Endothelial cell of umbilical vein (primary cell): ENCODE measurements at regions not wholly inside any gene's neighbourhood (a gene's known extent, or its start where the extent isn't known, plus 50 kb on each side); places are given as distances from the start of the nearest gene placed in this dataset.

ENCODE experiments used
- BruUV-seq: library from RNA; stranded (reverse); fragments of 400-500 nt; replicated peaks from 2 replicates; lab custom pipeline; 2021; lab: Mats Ljungman, UMichigan
- CTCF ChIA-PET: fragments of 300-600, 350-600 bp; sonication (Branson Sonifier 250); formaldehyde crosslinking; loops from one replicate; lab custom pipeline; 2021; ENCODE audit warnings: antibody characterized with exemption, inconsistent platforms; lab: Charles Lee
- POLR2A ChIA-PET: fragments of 300-600, 350-600 bp; sonication (Branson Sonifier 250); formaldehyde crosslinking; loops from one replicate; lab custom pipeline; 2021; ENCODE audit warnings: antibody characterized with exemption, inconsistent platforms; lab: Charles Lee
- DNase-seq: peaks from one replicate; pipeline ENCODE4 v3.0.0-alpha.2; 2011; ENCODE audit warnings: low read depth, low spot score
- FAIRE-seq: peaks from 2 replicates; lab custom pipeline; 2011; peaks lifted over from hg19 to GRCh38; lab: Jason Lieb, UNC
- H2AFZ ChIP-seq: 2 replicates; pipeline ENCODE4 v1.6.0; 2012; ENCODE audit warnings: low read depth, low read length, control low read depth, inconsistent platforms
- H3K27ac ChIP-seq: 2 replicates; pipeline ENCODE4 v1.5.1; 2011; ENCODE audit warnings: low read depth, mild to moderate bottlenecking, control low read depth, low read length, moderate library complexity; ENCODE audit not compliant: insufficient read depth
- H3K27me3 ChIP-seq, 2 experiments: 2 replicates each; pipeline versions ENCODE4 v1.6.0 to v1.6.1; 2011; ENCODE audit warnings: low read length in 2 of 2, mixed read lengths in 1 of 2; ENCODE audit not compliant: control insufficient read depth in 2 of 2, insufficient read depth in 2 of 2
- H3K36me3 ChIP-seq, 2 experiments: 2 replicates in 1 of 2; 3 replicates in 1 of 2; pipeline ENCODE4 v1.5.1; 2011; ENCODE audit warnings: low read length in 2 of 2, mild to moderate bottlenecking in 1 of 2, moderate library complexity in 1 of 2; ENCODE audit not compliant: control insufficient read depth in 2 of 2, insufficient read depth in 2 of 2; ENCODE audit errors: extremely low read depth in 1 of 2
- H3K4me1 ChIP-seq: 3 replicates; pipeline ENCODE4 v1.5.1; 2011; ENCODE audit warnings: mild to moderate bottlenecking, low read length; ENCODE audit not compliant: control insufficient read depth, insufficient read depth; ENCODE audit errors: extremely low read depth
- H3K4me2 ChIP-seq: 2 replicates; pipeline ENCODE4 v1.6.1; 2011; ENCODE audit warnings: low read length, control low read depth, mixed read lengths; ENCODE audit not compliant: insufficient read depth
- H3K4me3 ChIP-seq, 3 experiments: fragments of 200-600 bp in 1 of 3; sonication (generic), shearing (Covaris generic) in 1 of 3; replicated peaks in 1 of 3; 2 replicates each; pipeline ENCODE4 v1.5.1; 2011 to 2016; ENCODE audit warnings: control low read depth in 3 of 3, low read length in 3 of 3, mild to moderate bottlenecking in 2 of 3, inconsistent platforms in 1 of 3, low read depth in 1 of 3, moderate library complexity in 1 of 3; ENCODE audit not compliant: insufficient read depth in 1 of 3
- H3K79me2 ChIP-seq: 2 replicates; pipeline ENCODE4 v1.6.0; 2012; ENCODE audit warnings: low read length, inconsistent platforms; ENCODE audit not compliant: control insufficient read depth, insufficient read depth
- H3K9ac ChIP-seq: replicated peaks from 2 replicates; pipeline ENCODE3; 2011; ENCODE audit warnings: low read length, control low read depth; ENCODE audit not compliant: insufficient read depth; ENCODE audit errors: extremely low read depth
- H3K9me1 ChIP-seq: replicated peaks from 3 replicates; pipeline ENCODE4 v1.6.0; 2011; ENCODE audit warnings: mild to moderate bottlenecking, low read length; ENCODE audit not compliant: control insufficient read depth, insufficient read depth; ENCODE audit errors: extremely low read depth
- H3K9me3 ChIP-seq: replicated peaks from 2 replicates; pipeline ENCODE4 v1.5.1; 2012; ENCODE audit warnings: low read length, inconsistent platforms; ENCODE audit not compliant: control insufficient read depth, insufficient read depth
- H4K20me1 ChIP-seq: replicated peaks from 2 replicates; pipeline ENCODE3; 2011; ENCODE audit warnings: mild to moderate bottlenecking, low read length; ENCODE audit not compliant: control insufficient read depth, insufficient read depth; ENCODE audit errors: extremely low read depth
- CTCF ChIP-seq, 2 donors: IDR thresholded peaks; 1 replicate in 1 of 2; 2 replicates in 1 of 2; pipeline ENCODE4 v1.5.1; 2011; ENCODE audit warnings: low read length in 2 of 2, mild to moderate bottlenecking in 2 of 2, moderate library complexity in 2 of 2, control low read depth in 1 of 2, inconsistent platforms in 1 of 2, low read depth in 1 of 2; ENCODE audit not compliant: insufficient read depth in 1 of 2; ENCODE audit errors: extremely low read depth in 1 of 2
- EZH2 ChIP-seq: IDR thresholded peaks from 2 replicates; pipeline ENCODE4 v1.6.1; 2012; ENCODE audit warnings: borderline replicate concordance, low read depth, mild to moderate bottlenecking, moderate library complexity, low read length, inconsistent platforms; ENCODE audit not compliant: severe bottlenecking
- FOS ChIP-seq: IDR thresholded peaks from 2 replicates; pipeline ENCODE4 v1.6.1; 2011; ENCODE audit warnings: mild to moderate bottlenecking, low read length, moderate library complexity, borderline replicate concordance; ENCODE audit not compliant: insufficient read depth
- GATA2 ChIP-seq: IDR thresholded peaks from 2 replicates; pipeline ENCODE4 v1.7.0; 2011; ENCODE audit warnings: low read depth, mild to moderate bottlenecking, moderate library complexity, mixed read lengths, low read length; ENCODE audit not compliant: insufficient read length, insufficient read depth
- JUN ChIP-seq: IDR thresholded peaks from 2 replicates; pipeline ENCODE4 v1.6.1; 2011; ENCODE audit warnings: borderline replicate concordance, low read depth; ENCODE audit not compliant: insufficient read length, insufficient read depth
- MAX ChIP-seq: IDR thresholded peaks from 2 replicates; pipeline ENCODE4 v1.6.1; 2011; ENCODE audit not compliant: insufficient read depth, insufficient read length
- MYC ChIP-seq: IDR thresholded peaks from one replicate; pipeline ENCODE4 v1.6.1; 2011; ENCODE audit warnings: mild to moderate bottlenecking, low read depth, low read length
- POLR2A ChIP-seq: IDR thresholded peaks from 2 replicates; pipeline ENCODE4 v1.6.1; 2012; ENCODE audit warnings: low read depth, mild to moderate bottlenecking, control low read depth, low read length
- POLR2AphosphoS5 ChIP-seq: IDR thresholded peaks from 2 replicates; pipeline ENCODE4 v1.6.1; 2012; ENCODE audit warnings: low read depth, mild to moderate bottlenecking, control low read depth, low read length, moderate library complexity; ENCODE audit not compliant: insufficient read depth
- dilution Hi-C: fragments of 300-500 bp; cut with MboI; formaldehyde crosslinking; loops from one replicate; pipeline ENCODE4 v1.15.0; 2019; ENCODE audit warnings: low sequenced_read_pairs; ENCODE audit not compliant: extremely low pct_ligation_motif_present
- intact Hi-C: fragments of 100-400 bp; cut with micrococcal nuclease; formaldehyde crosslinking; loops from one replicate; pipeline ENCODE4 v1.10.0; 2022

GRCh38 chr3:3744826-3745225, 54.4 kb upstream of the LRRN1 start:
- intact Hi-C loops: no loop called here
- H3K9me1 ChIP-seq: no peaks in the 10 kb centered on the region
- H3K9ac ChIP-seq: no peak overlapping the region
- no peak overlapping the region for H3K27ac ChIP-seq
- no peak for TF ChIP-seq JUN
- no peak for TF ChIP-seq MYC
- TF ChIP-seq GATA2: no peak
- no peak for TF ChIP-seq MAX
- no peak for TF ChIP-seq CTCF (IDR thresholded peaks at IDR 0.05; ENCODE audit: extremely low read depth in 1 of 2, insufficient read depth in 1 of 2, low read depth in 1 of 2, low read length in 2 of 2)
- no peak for TF ChIP-seq POLR2AphosphoS5
- no peak for TF ChIP-seq EZH2
- no peak for TF ChIP-seq FOS
- TF ChIP-seq POLR2A: no peak
- no peaks in the 10 kb centered on the region for H3K4me1 ChIP-seq
- no peaks in the 10 kb centered on the region for H3K27me3 ChIP-seq
- no peak overlapping the region for H3K4me3 ChIP-seq
- ChIA-PET POLR2A (no interaction called here), CTCF (no interaction called here)
- no peaks in the 10 kb centered on the region for H3K79me2 ChIP-seq
- FAIRE-seq (no peak), DNase-seq (no peak)
- dilution Hi-C loops: no loop called here
- peaks cover 13% of the 10 kb centered on the region for H3K9me3 ChIP-seq
- H2AFZ ChIP-seq: no peak overlapping the region
- no peaks in the 10 kb centered on the region for H3K36me3 ChIP-seq
- H3K4me2 ChIP-seq: no peak overlapping the region
- BruUV-seq: no TSS peak
- no peaks in the 10 kb centered on the region for H4K20me1 ChIP-seq
